SKM-1 treated with dmso at 0.1 percent for 144 hours (cell line): ENCODE measurements at regions not wholly inside any gene's neighbourhood (a gene's known extent, or its start where the extent isn't known, plus 50 kb on each side); places are given as distances from the start of the nearest gene placed in this dataset.

Experiments used
- DNase-seq: peaks from one replicate; lab custom pipeline; 2025; ENCODE audit not compliant: unreplicated experiment; lab: John Stamatoyannopoulos, UW

DNA sequence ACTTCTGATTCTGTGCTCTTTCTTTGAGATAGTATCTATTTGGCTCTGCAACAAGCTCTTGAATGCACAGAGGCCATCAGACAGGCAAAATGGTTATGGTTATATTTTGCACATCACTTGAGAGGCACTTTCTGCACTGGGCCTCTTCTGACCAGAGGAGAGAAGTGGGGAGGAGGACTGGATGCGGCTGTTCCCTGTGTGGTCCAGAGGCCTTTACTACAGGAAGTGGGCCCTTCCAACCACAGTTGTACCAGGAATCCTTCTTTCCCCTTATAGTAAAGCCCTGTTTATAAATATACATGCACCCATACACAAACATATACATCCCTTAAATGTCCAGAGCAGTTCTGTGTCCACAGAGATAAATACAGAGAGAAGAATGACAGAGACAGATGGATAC is 182.7 kb upstream of the HHIP start:
- DNase-seq = no peak

DNA sequence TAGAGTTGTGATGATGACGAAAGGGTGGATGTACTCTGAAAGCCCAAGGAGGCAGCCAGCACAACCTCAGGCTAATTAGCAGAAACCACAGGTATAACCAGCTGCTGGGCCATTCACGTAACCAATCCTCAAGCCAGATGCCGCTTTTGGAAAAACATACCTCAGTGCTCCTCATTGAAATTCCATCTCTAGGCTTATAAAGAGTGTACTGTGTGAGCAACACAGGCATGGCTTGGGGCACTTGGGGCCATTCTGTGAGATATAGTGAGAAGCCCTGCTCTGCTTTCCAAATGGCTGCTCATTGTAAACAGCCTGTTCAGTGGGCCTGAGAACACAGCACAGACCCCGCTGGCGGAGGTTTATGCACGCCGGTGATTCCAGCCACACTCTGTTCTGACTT is 182.1 kb upstream of the HHIP start:
- DNase-seq = no peak

DNA sequence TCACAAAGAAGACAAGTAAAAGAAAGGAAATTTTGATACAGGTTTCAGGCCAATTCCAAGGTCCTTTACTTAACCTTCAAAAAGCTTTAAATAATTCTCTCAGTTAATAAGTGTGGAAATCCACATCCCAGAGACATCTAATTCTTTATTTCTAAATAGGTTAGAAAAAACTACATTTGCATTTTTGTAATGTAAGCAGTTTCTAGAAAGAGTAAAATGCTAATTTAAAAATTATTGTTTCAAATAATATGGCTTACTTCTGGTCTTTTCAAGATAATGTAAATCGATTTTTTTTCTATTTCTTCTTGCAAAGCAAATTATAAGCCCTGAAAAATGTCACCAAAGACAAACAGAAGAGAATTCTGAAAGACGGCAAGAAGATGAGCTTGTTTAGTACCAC is 180.4 kb upstream of the HHIP start:
- DNase-seq = no peak

DNA sequence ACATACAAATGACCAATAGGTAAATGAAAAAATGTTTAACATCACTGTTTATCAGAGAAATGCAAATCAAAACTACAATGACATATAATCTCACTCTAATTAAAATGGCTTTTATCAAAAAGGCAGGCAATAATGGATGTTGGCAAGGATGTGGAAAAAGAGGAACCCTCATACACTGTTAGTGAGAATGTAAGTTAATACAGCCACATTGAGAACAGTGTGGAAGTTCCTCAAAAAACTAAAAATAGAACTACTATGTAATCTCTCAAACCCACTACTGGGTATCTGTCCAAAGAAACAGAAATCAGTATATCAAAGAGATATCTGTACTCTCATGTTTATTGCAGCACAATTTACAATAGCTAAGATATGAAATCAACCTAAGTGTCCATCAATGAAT is 165.9 kb upstream of the HHIP start:
- DNase-seq = peak; percentile 68

DNA sequence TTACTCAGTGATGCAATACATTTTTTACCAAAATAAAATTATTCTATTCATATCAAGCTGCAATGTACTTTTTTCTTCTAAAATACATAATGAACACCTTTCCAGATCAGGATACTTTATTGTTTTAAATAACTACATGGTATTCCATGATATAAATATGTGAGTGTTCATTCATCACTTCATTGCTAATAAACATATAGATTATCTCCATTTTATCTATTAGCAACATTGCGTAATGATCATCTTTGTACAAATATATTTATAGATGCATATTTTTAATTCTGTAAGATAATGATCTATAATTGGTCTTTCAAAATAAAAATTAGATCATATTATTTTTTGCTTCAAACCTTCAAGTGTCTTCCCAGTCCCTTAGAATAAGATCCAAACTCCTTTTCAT is 156.1 kb upstream of the HHIP start:
- no peak for DNase-seq

DNA sequence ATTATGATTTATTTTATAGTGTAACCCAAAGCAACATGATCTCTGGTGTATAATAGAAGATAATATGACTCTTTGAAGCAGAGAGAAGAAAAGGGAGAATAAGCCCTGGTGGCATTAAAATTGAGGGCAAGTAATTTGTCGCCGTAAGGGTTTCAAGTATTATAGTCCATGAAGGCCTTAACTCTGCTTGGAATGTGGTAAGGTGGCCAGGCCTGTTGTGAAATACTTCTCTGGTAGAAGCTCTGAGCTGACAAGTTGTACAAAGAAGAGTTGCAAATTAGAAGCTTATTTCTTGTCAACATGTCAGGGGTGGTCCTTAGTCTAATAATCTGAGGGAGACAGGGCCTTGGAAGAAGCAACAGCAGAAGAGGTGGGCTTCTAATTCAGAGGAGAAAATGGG is 151.7 kb upstream of the HHIP start:
- DNase-seq = no peak

DNA sequence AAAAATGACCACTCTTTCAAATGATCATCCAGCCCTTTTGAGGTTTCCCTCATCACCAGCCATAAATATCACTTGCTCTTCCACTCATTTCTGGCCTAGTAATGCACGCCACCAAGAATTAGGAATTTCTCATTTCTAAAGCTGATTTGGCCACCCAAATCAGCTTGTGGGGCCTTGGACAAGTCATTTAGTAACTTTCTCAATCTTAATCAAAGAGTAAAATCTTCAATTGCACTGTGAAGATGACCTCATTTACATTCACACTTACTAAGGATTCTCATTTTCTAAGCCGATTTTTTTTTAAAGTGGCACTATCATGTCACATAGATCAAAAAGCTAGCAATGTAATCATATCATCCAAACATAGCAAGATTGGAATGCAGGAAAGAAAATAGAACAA is 150.0 kb upstream of the HHIP start:
- no peak for DNase-seq

DNA sequence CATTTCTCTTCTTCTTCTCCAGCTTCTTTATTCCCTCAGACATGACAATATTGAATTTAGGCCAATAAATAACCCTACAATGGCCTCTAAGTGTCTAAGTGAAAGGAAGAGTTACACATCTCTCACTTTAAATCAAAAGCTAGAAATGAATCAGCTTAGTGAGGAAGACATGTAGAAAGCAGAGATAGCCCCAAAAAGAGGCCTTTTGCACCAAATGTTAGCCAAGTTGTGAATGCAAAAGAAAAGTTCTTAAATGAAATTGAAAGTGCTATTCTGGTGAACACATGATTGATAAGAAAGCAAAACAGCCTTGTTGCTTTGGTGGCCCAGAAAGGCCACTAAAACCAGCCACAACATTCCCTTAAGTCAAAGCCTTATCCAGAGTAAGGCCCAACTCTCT is 146.2 kb upstream of the HHIP start:
- no peak for DNase-seq

DNA sequence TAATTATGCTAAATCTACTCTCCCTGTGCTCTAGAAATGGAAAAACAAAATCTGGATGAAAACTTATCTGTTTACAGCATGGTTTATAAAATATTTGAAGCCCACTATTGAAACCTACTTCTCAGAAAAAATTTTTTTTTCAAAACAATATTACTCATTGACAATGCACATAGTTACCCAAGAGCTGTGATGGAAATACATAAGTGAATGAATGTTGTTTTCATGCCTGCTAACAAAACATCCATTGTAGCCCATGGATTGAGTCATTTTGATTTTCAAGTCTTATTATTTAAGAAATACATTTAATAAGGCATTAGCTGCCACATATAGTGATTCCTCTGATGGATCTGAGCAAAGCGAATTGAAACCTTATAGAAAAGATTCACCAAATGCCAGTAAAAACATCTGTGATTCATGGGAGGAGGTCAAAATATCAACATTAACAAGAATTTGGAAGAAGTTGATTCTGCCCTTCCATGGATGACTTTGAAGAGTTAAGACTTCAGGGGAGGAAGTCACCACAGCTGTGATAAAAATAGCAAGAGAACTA is 144.7 kb upstream of the HHIP start:
- no peak for DNase-seq

DNA sequence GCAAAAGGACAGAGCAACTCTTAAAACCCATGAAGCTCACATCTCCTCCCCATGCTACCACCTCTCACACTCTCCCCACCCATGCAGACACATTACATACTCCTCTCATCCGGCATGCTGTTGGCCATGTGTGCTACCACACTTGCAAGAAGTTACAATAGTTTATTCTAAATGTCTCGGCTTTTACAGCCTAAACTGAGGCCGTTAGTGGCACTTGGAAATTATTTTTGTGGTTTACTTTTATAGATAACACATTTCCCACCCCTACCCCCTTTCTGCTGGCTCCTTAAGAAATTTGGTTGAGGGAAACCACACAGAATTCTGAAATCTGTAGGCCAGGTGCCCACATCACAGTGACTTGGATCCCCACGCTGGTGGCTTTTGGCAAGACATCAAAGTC is 141.1 kb upstream of the HHIP start:
- DNase-seq = no peak

DNA sequence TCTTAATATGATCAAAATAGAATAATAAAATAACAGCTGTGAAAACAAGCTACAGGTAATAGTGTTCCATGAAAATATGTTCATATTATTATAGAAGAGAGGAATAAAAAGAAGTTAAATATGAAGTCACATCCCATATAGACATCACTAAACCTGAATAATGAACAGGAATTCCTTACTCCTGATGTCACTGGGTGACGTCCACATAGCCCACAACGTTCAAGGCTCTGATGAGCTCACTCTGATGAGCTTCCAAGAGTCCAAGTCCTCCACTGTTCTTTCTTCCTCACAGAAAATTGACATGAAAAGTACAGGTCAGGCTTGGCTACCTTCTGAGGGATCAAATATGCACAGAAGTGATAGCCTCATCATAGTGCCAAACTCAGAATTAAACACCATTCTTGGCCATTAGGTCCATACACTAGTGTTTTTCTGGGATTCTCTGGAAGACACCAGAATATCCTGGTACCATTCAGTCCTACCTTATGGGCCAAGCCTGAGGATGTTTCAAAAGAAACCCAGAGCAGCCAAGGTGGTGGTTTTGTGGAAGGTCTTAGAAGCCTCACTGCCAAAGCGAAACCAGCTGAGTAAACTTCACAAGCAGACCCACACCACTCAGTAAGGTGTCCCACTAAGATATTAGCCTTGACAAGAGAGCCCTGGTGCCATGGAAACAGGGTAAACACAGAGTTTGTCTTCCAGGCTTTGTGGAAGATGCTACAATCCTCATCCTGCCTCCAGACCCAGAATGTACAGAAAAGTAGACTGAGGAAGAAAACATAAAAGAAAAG is 138.4 kb upstream of the HHIP start:
- DNase-seq = no peak

DNA sequence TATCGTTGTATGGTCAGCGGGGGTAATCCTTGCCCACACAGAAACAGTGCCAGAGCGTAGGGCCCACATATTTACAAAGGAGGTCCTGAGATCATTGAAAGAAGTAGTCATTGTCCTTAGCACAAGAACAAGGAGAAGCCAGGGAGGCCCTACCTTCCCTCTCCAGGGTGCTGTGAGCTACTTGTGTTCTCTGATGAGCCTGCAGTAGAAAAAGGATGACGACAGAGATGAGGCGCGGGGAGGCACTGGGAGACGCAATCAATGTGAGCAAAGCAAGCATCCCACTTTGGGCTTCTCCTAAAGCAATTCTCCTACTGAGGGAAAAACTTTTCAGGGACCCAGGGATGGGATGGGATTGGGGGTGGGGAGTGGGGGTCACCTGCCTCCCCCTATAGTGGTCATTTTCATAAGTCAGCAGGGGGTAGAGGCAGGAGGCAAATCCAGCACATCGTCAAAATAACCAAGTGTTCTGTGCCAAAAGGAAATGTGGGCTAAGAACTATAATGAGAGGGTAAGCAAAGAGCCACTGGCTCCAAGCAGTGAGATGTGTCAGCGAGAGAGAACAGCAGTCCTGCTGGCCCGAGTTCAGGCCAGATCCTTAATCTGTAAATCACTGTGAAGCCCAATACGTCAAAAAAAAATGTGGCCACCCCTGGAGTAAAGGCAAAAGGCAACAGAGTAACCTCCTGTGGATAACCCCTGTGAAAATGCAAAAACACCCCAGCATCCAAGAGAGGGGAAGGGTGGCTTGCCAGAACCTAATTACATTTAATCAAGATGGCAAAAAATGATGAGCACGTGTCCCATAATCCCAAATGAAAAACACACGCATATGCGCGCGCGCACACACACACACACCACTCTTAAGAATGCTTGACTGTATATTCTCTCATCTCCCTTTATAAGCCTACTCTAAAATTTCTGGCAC is 136.6 kb upstream of the HHIP start:
- no peak for DNase-seq

DNA sequence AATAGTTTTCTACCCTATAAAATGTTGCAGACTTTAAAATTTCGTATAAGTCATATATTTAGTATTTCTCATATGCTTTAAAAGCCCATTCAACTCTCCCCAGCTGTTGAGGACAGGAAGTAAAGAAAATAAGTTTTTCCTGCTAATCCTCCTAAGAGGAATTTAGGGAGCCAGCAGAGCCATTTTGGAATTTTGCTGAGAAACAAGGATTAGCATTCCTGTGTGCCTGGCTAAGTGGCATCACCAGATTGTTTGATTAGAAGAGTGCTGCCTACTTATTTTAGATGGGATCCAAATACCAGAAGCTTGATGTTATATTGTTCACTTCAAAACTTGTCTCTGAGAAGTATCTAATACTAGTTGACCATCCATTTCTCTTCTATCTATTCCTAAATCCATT is 131.2 kb upstream of the HHIP start:
- no peak for DNase-seq

DNA sequence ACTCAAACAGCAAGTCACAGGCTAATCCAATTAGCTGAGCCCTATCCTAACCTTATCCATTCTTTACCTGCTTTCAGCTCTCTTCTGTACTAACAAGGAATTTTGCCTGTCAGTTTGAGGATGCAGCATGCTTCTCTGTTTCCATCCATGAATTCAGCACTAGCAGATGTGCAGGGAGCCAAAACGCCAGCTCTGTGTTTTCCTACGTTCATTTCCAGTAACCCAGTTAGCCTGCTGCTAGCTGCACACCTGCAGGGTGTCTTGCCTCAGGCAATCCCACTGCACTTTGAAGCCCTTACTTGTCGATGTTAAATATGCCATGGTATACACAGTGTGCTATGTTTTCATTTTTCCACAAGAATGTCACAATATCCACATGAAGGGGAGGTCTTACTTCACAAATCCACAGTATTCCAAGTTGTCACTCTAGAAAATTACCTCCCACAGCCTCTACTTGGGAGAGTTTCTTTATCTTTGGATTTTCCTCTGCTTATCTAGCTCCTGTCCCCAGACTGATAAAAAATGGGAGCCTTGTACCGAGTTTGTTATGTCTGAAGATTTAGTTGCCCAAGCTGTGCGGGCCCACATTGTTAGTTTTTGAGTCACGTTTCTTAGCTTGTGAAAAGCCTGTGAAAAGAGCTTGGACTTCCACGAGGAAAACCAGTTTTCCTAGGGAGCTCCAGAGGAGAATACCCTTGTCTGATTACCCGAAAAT is 127.6 kb upstream of the HHIP start:
- no peak for DNase-seq

DNA sequence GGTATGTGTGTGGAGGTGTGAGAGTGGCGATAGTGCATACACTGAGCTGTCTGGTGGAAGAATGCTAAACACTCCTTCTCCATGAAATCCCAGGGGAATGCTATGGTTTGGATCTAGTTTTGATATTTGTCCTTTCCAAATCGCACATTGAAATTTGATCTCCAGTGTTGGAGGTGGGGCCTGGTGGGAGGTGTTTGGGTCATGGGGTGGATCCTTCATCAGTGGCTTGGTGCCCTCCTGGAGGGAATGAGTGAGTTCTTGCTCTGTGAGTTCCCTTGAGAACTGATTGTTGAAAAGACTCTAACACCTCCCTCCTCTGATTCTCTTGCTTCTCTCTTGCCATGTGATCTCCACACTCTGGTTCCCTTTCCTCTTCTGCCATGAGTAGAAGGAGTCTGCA is 114.1 kb upstream of the HHIP start:
- DNase-seq = no peak

DNA sequence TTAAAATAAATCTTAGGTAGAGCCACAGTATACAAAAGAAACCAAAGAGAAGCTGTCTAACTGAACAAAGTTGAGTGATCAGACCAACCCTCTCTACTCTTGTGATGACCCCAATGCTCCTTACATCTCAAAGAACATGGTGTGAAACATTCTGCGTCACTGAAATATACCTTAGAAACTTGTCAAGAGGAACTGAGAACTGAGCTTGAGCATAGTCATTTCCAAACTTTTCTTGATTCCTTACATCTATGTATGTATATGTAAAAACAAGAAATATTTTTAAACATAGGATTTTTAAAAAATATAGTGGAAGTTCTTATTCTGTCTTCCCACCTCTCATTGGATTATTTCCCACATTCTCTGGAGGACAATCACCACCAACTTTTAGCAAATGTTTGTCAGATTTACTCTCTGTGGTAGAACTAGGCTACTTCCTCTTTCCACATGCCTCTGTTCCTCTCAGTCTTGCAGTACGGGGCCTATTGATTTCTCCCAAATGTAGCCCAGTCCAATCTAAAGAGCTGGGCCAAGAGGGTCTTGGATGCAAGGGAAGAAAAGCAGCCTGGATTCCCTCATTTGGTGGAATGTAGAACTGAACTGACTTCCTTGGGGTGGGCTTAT is 98.2 kb upstream of the HHIP start:
- DNase-seq = no peak

DNA sequence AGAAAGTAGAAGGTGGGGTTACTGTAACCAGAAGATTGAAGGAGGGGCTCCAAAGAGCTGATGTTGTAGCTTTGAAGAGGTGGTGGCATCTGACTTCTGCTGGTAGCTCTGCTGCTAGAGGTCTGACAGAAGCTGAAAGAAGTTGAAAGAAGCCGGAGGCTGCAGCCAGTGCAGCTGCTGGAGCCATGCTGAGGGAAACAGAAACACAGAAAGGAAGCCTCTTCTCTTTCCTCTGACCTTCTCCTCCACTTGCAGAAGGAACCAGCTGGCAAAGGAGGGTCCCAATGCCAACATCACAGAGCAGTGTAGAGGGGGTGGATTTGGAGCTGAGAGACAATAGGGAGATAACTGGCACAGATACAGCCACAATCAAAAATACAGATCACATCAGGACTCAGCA is 89.3 kb upstream of the HHIP start:
- no peak for DNase-seq

DNA sequence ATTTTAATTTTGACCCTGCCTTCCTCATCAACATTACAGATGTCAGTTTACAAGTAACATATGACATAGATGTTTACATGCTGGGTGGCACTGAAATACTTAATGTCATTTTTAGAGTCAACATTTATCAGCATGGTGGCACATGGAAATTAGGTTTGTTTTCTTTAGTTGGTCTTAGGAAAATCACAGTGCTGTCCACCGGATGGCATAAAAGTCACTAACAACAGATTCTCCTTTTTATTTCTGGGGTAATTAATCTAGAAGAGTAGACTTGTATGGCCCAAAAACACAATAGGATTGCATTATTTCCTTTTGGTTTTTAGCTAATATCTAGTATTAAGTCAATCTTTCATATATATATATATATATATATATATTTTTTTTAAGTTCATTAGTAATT is 88.6 kb upstream of the HHIP start:
- DNase-seq = no peak

DNA sequence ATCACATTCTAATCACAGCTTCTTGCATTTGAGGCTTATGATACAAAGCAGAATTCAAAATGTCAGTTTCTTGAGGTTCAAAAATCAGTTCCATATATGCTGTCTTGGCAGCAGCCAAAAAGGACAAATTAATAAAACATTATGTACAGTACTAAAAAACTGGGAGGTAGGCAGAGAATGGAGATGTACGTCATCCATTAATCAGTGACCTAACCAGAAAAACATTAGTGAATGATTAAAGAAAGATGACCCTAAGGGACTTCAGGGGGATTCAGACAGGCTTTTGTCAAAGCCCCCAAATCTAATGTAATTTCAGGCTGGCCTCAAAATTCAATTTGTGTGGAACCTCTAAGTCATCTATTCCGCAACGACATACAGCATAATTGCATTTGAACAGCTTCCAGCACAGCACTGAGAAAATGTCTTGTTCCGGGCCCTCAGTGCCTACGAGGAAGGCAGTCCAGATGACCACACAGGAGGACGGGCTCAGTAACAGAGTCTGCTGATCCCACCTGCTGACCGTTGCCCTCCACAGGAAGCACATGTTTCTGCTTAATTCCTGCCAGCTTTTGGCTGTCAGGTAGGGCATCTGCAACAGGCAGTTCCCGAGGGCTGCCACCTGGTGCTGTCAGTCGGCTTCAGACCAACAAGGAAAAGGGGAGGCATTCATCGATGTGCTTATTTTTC is 83.8 kb upstream of the HHIP start:
- no peak for DNase-seq

DNA sequence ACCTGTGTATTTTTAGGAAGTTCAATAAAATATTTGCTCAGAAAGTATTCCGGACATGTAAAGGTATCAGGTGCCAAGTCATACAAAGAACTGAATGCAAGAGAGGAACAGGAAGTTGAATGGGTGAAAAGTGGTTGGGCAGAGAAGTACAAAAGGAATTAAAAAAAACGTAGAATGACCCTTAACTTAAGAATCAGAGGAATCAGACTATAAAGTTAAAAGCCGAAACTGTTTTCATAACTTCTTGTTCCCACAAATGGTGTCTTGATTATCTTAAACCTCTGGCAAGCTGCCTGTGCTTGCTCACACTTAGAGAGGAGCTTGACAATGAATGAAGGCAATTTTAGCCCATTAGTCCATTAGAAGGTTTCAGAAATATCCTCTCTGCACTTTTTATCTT is 81.6 kb upstream of the HHIP start:
- no peak for DNase-seq
